ENCODE measurements at regions not wholly inside any gene's neighbourhood (a gene's known extent, or its start where the extent isn't known, plus 50 kb on each side); places are given as distances from the start of the nearest gene placed in this dataset.

DNA sequence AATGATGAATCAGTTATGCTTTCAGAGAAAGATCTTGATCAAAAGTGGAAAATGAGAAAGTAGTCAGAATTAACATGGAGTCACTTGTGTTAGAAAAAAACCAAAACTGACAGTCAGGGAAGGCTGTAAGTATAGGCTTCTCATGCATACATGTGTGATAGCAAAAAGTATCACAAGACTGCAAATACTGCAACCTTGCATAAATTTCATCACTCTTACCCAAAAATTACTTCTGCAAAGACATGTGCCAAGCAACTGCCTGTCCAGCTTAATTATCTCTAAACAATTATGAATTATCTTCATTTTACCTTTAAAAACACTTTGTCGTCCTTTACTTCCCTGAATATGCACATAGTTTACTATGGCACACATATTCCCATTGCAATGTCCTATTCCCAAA, 2466.4 kb upstream of the PCDH20 start:
- H3K4me3 Mint-ChIP-seq = no peak overlapping the region
- no peaks in the 10 kb centered on the region for H3K4me1 Mint-ChIP-seq (ENCODE audit: low read depth)
- no peak for DNase-seq
- no peaks in the 10 kb centered on the region for H3K36me3 Mint-ChIP-seq (ENCODE audit: low read depth)
- TF ChIP-seq, protein P1, sequence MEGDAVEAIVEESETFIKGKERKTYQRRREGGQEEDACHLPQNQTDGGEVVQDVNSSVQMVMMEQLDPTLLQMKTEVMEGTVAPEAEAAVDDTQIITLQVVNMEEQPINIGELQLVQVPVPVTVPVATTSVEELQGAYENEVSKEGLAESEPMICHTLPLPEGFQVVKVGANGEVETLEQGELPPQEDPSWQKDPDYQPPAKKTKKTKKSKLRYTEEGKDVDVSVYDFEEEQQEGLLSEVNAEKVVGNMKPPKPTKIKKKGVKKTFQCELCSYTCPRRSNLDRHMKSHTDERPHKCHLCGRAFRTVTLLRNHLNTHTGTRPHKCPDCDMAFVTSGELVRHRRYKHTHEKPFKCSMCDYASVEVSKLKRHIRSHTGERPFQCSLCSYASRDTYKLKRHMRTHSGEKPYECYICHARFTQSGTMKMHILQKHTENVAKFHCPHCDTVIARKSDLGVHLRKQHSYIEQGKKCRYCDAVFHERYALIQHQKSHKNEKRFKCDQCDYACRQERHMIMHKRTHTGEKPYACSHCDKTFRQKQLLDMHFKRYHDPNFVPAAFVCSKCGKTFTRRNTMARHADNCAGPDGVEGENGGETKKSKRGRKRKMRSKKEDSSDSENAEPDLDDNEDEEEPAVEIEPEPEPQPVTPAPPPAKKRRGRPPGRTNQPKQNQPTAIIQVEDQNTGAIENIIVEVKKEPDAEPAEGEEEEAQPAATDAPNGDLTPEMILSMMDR (IDR thresholded peaks at IDR 0.05) = no peak
- peaks cover 16% of the 10 kb centered on the region; the same call in 1 of the 2 replicates for H3K9me3 Mint-ChIP-seq
- H3K27me3 Mint-ChIP-seq (ENCODE audit: insufficient read depth) = no peaks in the 10 kb centered on the region
- H3K27ac Mint-ChIP-seq = no peak overlapping the region

DNA sequence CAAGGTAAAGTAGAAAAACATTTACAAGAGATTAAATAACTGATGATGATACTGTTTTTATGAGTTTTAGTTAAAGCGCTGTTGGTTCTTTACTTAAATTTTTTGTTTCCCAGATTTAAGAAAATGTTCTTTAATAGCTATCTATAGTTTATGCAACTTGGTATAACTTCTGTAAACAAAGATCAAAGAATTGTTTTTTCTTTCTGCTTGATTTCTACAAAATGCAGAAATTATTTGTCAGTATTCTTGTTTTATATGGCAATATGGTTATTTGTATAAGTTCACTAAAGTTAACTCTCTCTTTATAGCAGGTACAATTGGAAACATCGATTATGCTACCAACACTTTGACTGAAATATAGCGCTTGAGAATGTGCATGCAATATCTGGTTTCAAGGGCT, 2465.1 kb upstream of the PCDH20 start:
- no peaks in the 10 kb centered on the region for H3K27me3 Mint-ChIP-seq (ENCODE audit: insufficient read depth)
- H3K9me3 Mint-ChIP-seq = peaks cover 24% of the 10 kb centered on the region; the same call in 1 of the 2 replicates
- no peaks in the 10 kb centered on the region for H3K4me1 Mint-ChIP-seq (ENCODE audit: low read depth)

DNA sequence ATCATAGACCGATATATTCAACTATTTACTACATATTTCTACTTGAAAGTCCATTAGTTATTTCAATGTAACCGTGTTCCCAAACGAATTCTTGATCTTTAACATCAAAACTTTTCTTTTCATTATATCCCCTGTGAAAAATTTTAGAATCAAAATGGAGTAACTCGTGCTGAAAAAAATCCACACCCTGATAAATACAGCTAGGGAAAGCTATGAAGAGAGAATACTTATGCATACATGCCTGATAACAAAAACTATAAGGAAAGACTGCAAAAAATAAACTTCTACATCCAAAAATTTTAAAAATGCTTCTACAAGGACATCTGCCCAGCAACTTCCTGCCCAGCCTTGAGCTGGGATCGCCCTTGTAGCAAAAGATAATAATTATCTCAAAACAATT, 2458.3 kb upstream of the PCDH20 start:
- Mint-ChIP-seq H3K36me3 (ENCODE audit: low read depth) (no peaks in the 10 kb centered on the region), H3K4me1 (ENCODE audit: low read depth) (no peaks in the 10 kb centered on the region), H3K4me3 (no peak overlapping the region), H3K27ac (no peak overlapping the region), H3K27me3 (ENCODE audit: insufficient read depth) (peaks cover 2% of the 10 kb centered on the region; the same call in 1 of the 2 replicates), H3K9me3 (peaks cover 23% of the 10 kb centered on the region)
- DNase-seq = no peak
- TF ChIP-seq, protein P1 (IDR thresholded peaks at IDR 0.05) = no peak

More for the DNA sequence above, 2465.1 kb upstream of the PCDH20 start:
- TF ChIP-seq, protein P1 (IDR thresholded peaks at IDR 0.05) = no peak
- no peak overlapping the region for H3K4me3 Mint-ChIP-seq
- H3K36me3 Mint-ChIP-seq (ENCODE audit: low read depth) = no peaks in the 10 kb centered on the region
- H3K27ac Mint-ChIP-seq = no peak overlapping the region
- DNase-seq = no peak

DNA sequence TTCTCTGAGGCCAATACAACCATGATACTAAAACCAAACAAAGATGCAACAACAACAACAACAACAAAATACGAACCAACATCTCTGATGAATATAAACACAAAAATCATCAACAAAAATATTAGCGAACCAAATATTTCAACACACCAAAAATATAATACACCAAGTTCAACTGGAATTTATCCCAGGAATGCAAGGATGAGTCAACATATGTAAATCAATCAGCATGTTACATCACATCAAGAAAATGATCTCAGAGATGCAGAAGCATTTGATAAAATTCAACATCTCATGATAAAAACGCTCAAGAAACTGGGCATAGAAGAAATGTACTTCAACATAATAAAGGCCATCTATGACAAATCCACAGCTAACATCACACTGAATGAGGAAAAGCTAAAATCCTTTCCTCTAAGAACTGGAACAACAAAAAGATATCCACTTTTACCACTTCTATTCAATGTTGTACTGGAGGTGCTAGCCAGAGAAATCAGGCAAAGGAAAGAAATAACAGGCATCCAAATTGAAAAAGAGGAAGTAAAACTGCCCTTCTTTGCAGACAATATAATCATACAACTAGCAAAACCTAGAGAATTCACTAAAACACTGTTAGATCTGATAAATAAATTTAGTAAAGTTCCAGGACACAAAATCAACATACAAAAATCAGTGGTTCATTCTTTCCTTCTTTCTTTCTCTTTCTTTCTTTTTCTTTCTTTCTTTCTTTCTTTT, 2448.7 kb upstream of the PCDH20 start:
- no peak for DNase-seq
- Mint-ChIP-seq H3K27ac (no peak overlapping the region), H3K9me3 (peaks cover 18% of the 10 kb centered on the region; the same call in 1 of the 2 replicates), H3K36me3 (ENCODE audit: low read depth) (no peaks in the 10 kb centered on the region), H3K4me3 (no peak overlapping the region), H3K4me1 (ENCODE audit: low read depth) (no peaks in the 10 kb centered on the region), H3K27me3 (ENCODE audit: insufficient read depth) (no peaks in the 10 kb centered on the region; the same call in 1 of the 2 replicates)
- TF ChIP-seq, protein P1 (IDR thresholded peaks at IDR 0.05) = no peak

DNA sequence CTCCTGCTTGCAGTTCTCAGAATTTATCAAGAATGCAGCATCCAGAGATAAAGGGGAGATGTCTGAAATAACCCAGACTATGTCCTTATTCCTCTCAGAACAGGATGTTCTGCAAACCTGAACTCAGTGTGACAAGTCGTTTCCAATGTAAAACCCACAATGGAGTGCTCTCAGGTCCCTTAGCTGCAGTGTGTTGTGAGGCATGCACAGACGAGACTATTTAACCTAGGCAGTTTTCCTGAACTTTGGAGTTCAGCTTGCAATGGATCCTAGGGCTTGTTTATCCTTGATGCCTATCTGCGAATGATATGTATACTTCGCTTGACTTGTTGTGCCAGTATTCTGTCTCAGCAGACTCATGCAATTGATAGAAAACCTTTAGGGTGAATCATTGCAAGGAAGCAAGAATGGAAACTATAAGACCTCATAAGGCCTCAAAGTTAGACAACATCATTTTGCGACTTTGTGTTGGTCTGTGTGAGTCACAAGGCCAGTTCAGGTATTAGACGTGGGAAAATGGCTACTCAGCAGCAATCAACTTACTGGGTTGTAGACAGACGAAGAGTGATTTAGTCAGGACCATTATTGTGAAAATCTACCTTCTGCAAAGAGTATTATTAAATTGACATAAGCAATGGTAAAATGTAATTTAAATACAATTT, 2439.9 kb upstream of the PCDH20 start:
- H3K4me1 Mint-ChIP-seq (ENCODE audit: low read depth) = no peaks in the 10 kb centered on the region
- no peak overlapping the region for H3K27ac Mint-ChIP-seq
- DNase-seq = no peak
- H3K27me3 Mint-ChIP-seq (ENCODE audit: insufficient read depth) = no peaks in the 10 kb centered on the region
- H3K36me3 Mint-ChIP-seq (ENCODE audit: low read depth) = no peaks in the 10 kb centered on the region
- no peak overlapping the region for H3K4me3 Mint-ChIP-seq
- TF ChIP-seq, protein P1 (IDR thresholded peaks at IDR 0.05) = no peak
- H3K9me3 Mint-ChIP-seq = peaks cover 5% of the 10 kb centered on the region; the same call in 1 of the 2 replicates
